NCI-H526 treated with DMSO at 0.1 percent for 48 hours (cell line): ENCODE measurements at regions not wholly inside any gene's neighbourhood (a gene's known extent, or its start where the extent isn't known, plus 50 kb on each side); places are given as distances from the start of the nearest gene placed in this dataset.

Experiments used
- DNase-seq: peaks from one replicate; lab custom pipeline; 2025; lab: John Stamatoyannopoulos, UW

DNA sequence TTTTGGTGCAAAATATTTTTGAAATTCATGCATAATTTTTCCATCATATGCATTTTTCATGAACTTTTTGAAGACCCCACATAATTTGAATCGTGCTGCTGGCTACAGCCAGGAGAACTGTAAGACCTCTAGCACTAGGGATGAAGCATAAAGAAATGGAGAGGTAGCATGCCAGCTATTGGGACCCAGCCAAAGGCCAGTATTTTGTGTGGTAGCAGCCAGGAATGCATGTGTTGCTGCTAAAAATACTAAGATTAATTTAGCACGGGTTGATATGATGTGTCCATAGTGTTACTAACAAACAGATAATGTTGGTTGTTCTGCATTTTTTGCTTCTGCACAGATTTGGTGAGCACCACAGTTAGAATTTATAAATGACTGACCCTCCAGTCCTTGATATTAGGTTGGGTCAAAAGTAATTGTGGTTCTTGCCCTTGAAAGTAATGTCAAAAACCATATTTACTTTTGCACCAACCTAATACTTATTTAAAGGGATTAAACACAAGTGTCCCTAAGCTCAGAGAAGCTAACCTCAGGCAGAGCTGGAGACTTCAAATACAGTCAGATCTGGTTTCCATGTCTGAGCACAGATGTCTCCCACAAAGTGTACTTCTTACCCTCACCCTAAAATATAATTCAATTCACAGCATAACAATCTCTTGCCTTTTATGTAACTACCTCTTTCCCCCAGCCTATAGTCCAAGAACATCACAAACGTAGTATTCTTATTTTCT is 54.1 kb upstream of the NPSR1 start:
- no peak for DNase-seq
